GM13976 (cell line): ENCODE measurements at regions not wholly inside any gene's neighbourhood (a gene's known extent, or its start where the extent isn't known, plus 50 kb on each side); places are given as distances from the start of the nearest gene placed in this dataset.

Experiments
- DNase-seq: peaks from one replicate; pipeline ENCODE4 v3.0.0; 2012; ENCODE audit warnings: low spot score
- CTCF ChIP-seq: IDR thresholded peaks from 2 replicates; pipeline ENCODE4 v1.5.1; 2012; ENCODE audit warnings: borderline replicate concordance, mild to moderate bottlenecking; ENCODE audit not compliant: insufficient read depth; ENCODE audit errors: extremely low read depth, missing control alignments, control extremely low read depth
- in situ Hi-C: fragments of 300-500 bp; cut with MboI; formaldehyde crosslinking; loops from one replicate; pipeline ENCODE4 v1.12.0; 2022; ENCODE audit warnings: low sequenced_read_pairs, mixed read lengths, inconsistent platforms; ENCODE audit not compliant: unreplicated experiment

DNA sequence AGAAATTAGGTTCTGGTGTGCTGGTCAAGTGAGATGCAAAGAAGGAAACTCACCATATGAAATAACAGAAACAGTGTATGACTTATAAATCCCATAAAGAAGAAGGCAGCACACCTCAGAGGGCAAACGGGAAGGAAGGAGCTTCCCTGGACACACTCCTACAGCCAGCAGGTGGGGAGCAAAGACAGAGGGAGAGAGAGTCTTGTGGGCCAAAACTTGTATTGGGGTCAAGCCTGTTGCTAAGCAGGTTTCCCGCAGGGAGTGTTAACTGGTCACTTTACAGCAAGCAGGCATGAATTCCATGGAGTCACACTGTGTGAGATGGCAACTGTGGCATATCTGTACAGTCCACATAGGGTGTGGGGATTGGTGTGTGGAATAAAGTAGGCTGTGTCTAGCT, 222.9 kb upstream of the NDN start:
- no peak for TF ChIP-seq CTCF
- in situ Hi-C loops, result no loop called here
- DNase-seq, result no peak

- DNase-seq, result no peak
- in situ Hi-C loops, result no loop called here
- no peak for TF ChIP-seq CTCF
These were observed 225.1 kb upstream of the NDN start for GRCh38 chr15:23912191-23912590.

DNA sequence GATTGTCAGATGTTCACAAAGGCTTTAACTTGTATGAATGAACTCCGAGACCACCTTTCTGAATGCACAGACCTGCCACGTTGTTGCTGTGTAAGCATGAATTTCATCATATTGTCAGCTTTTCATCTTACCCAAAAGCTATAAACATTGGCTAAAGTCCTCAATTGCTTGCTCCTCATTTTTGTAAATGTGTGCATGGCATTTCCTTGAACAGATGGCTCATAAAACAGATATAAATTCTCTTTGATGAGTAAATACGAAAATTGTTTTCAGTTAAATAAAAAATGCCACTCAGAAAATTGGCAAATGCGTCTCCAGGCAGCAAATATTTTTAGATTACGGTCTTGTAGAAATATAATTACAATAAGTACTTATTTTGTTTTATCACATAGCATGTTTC, 226.0 kb upstream of the NDN start:
- DNase-seq, result no peak
- TF ChIP-seq CTCF, result no peak
- in situ Hi-C loops, result no loop called here

- TF ChIP-seq CTCF, result no peak
- in situ Hi-C loops, result no loop called here
- no peak for DNase-seq
These were observed 226.5 kb upstream of the NDN start for GRCh38 chr15:23913635-23914034.

DNA sequence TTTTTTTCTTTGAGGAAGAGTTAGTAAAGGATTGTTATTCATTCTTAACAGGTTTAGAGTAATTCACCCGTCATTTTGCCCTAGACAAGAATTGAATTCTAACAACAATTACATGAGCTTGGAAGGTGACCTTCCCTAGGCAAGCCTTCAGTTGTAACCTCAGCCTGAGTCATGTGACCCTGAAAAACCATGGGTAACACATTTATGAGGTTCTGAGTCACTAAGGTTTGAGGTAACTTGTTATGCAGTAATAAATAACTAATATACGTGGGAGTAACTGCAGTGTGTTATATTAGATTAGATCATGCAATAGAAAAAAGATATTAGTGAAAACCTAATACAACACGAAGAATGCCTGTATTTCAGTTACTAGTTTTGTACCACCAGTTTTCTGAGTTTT, 237.6 kb upstream of the NDN start:
- no peak for TF ChIP-seq CTCF
- DNase-seq, result no peak
- in situ Hi-C loops, result no loop called here

GRCh38 chr15:23954931-23955330, 267.8 kb upstream of the NDN start:
- DNase-seq, result no peak
- no peak for TF ChIP-seq CTCF
- in situ Hi-C loops, result no loop called here
